IPS-18c (cell line): ENCODE measurements at regions not wholly inside any gene's neighbourhood (a gene's known extent, or its start where the extent isn't known, plus 50 kb on each side); places are given as distances from the start of the nearest gene placed in this dataset.

Experiments used
- H3K4me3 ChIP-seq: 2 replicates; pipeline ENCODE4 v1.7.0; 2013; ENCODE audit warnings: low read depth, mild to moderate bottlenecking, low read length, moderate library complexity; ENCODE audit not compliant: insufficient read depth
- H3K9me3 ChIP-seq: one replicate; pipeline ENCODE4 v1.6.1; 2013; ENCODE audit warnings: mild to moderate bottlenecking, low read length, moderate library complexity; ENCODE audit not compliant: control insufficient read depth, insufficient read depth

- no peaks in the 10 kb centered on the region for H3K9me3 ChIP-seq
- no peak overlapping the region for H3K4me3 ChIP-seq
These were observed 152.8 kb downstream of the BCL11A start for GRCh38 chr2:60400462-60401246.

DNA sequence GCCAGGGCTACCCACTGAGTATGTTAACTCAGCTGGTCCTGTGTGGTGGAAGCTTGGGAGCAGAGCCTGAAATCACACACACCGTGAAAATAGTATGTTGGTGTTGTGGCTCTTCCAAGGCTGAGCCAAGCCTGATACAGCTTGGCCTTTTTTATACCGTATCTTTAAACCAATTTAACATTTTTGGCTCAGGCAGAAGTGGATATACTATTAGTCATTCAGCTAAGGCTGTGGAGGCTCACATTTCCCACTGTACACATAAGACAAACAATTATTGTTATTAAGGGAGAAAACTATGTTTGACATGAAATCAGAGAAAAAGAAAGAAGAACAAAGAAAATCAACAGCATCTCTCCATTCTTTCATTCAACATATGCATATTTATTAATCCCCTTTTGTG lies 159.0 kb downstream of the BCL11A start:
- no peaks in the 10 kb centered on the region for H3K9me3 ChIP-seq

GRCh38 chr2:60391649-60392375 lies 161.6 kb downstream of the BCL11A start:
- Histone ChIP-seq H3K4me3 (no peak overlapping the region), H3K9me3 (no peaks in the 10 kb centered on the region)

More for the DNA sequence above, 159.0 kb downstream of the BCL11A start:
- H3K4me3 ChIP-seq: no peak overlapping the region

DNA sequence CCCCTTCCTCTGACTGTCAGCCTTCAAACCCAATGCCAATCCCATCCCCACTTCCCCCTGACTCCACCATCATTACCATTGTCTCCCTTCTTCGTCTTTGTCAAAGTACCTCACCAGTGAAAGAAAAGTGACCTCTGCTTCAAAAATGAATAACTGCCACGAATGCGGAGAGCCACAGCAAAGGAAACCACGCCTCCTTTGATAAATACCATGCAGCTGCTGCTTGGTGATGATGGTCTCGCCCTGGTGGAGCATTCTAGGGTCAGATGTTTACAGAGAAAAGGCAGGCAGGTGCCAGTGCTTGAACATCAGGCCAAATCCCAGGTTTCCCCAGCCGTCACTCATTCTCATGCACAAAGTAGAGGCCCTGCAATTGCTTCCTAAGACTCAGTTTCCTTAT lies 162.2 kb downstream of the BCL11A start:
- no peak overlapping the region for H3K4me3 ChIP-seq
- no peaks in the 10 kb centered on the region for H3K9me3 ChIP-seq

GRCh38 chr2:60386436-60386835 lies 167.0 kb downstream of the BCL11A start:
- no peaks in the 10 kb centered on the region for H3K9me3 ChIP-seq
- no peak overlapping the region for H3K4me3 ChIP-seq

GRCh38 chr2:60385648-60386047 lies 167.8 kb downstream of the BCL11A start:
- H3K9me3 ChIP-seq: no peaks in the 10 kb centered on the region

GRCh38 chr2:60383401-60384143 lies 169.9 kb downstream of the BCL11A start:
- no peaks in the 10 kb centered on the region for H3K9me3 ChIP-seq
- H3K4me3 ChIP-seq: no peak overlapping the region

More at GRCh38 chr2:60385648-60386047, 167.8 kb downstream of the BCL11A start:
- no peak overlapping the region for H3K4me3 ChIP-seq

DNA sequence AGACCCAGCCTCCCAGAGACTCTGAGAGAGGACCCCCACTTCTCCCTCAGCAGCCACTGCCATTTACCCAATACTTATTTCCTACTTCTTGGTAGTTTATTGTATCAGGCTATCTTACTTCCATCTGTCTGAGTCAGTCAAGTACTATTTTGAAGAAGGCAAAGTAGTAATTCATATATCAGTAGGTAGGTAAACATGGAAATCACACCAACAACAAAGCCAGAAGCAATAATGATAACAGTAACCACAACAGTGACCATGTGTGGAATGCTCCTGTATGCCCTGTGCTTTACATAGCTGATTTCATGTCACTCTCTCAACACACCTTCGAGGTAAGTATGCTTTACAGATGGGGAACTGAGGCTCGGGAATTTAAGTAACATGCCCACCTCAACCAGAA lies 173.0 kb downstream of the BCL11A start:
- no peaks in the 10 kb centered on the region for H3K9me3 ChIP-seq
- no peak overlapping the region for H3K4me3 ChIP-seq

DNA sequence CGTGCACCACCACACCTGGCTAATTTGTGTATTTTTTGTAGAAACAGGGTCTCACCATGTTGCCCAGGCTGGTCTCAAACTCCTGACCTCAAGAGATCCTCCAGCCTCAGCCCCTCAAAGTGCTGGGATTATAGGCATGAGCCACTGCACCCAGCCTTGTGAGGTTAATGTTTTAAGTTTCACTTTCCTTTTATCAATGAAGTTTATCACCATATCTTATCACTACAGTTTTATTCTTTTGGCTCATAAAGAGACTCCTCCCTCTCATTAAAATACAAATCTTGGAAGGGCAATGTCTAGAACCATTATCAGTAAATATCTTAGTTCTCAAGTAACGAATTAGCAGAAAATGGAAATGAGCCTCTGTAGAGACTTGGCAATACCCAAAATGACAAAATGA lies 173.8 kb downstream of the BCL11A start:
- Histone ChIP-seq H3K9me3 (no peaks in the 10 kb centered on the region), H3K4me3 (no peak overlapping the region)

GRCh38 chr2:60379216-60379615 lies 174.2 kb downstream of the BCL11A start:
- H3K4me3 ChIP-seq: no peak overlapping the region
- no peaks in the 10 kb centered on the region for H3K9me3 ChIP-seq

GRCh38 chr2:60377825-60378224 lies 175.6 kb downstream of the BCL11A start:
- H3K9me3 ChIP-seq: no peaks in the 10 kb centered on the region

GRCh38 chr2:60376252-60376651 lies 177.2 kb downstream of the BCL11A start:
- Histone ChIP-seq H3K4me3 (no peak overlapping the region), H3K9me3 (no peaks in the 10 kb centered on the region)

More at GRCh38 chr2:60377825-60378224, 175.6 kb downstream of the BCL11A start:
- H3K4me3 ChIP-seq: no peak overlapping the region

- no peak overlapping the region for H3K4me3 ChIP-seq
- no peaks in the 10 kb centered on the region for H3K9me3 ChIP-seq
These were observed 181.8 kb downstream of the BCL11A start for GRCh38 chr2:60371681-60372080.

- Histone ChIP-seq H3K4me3 (no peak overlapping the region), H3K9me3 (no peaks in the 10 kb centered on the region)
These were observed 182.2 kb downstream of the BCL11A start for GRCh38 chr2:60371219-60371618.

DNA sequence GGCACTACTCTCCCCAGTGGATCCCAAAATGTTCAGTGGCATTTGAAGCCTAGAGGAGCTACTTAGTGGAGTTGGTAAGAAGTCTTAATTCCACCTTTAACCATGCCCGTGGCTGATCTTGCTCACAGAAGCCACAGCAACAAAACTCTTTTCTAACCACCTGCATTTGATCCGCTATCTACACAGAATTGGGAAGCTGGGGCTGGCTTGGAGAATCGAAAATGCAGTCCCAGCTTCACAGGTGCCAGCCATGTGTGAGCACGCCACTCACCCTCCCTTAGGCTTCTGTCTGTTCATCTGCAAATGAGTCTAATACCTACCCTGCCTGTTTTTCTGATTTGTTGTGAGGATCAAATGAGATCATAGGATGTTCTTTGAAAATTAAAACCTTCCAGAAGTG lies 182.6 kb downstream of the BCL11A start:
- Histone ChIP-seq H3K4me3 (no peak overlapping the region), H3K9me3 (no peaks in the 10 kb centered on the region)

DNA sequence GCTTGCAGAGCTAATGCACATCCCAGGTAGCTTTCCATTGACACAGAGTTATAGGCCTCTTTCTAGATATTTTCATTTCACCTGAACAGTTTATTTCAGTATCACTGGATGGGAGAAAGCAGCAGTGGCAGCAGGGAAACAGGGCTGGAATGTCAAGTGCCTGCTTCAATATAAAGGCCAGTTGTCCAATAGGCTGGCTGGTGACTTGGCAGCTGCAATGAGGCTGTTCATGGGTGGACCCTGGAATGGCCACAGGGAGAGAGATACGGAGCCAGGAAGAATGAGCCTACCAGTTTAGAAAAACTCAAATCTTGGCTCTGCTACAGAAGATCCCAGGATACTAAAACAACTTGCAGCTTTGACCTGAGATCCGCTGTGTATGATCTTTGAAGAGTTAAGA lies 185.0 kb downstream of the BCL11A start:
- H3K4me3 ChIP-seq: no peak overlapping the region

GRCh38 chr2:60366135-60366712 lies 187.2 kb downstream of the BCL11A start:
- Histone ChIP-seq H3K9me3 (no peaks in the 10 kb centered on the region), H3K4me3 (no peak overlapping the region)

More for the DNA sequence above, 185.0 kb downstream of the BCL11A start:
- H3K9me3 ChIP-seq: no peaks in the 10 kb centered on the region
